GM21526 (cell line): ENCODE measurements at regions not wholly inside any gene's neighbourhood (a gene's known extent, or its start where the extent isn't known, plus 50 kb on each side); places are given as distances from the start of the nearest gene placed in this dataset.
"Not testable (repeated sequence)": the region's sequence is repeated elsewhere in the genome, so short reads cannot be mapped to it uniquely, and the experiment has no call there.

Source experiments
- ATAC-seq: cut with Tn5 transposase; IDR thresholded peaks from one replicate; pipeline ENCODE4 v1.9.1; 2021; ENCODE audit warnings: moderate library complexity; ENCODE audit not compliant: unreplicated experiment, low FRiP score

- ATAC-seq: no peak
These were observed 1994.3 kb downstream of the MRPL39 start for GRCh38 chr21:23613014-23613413.

- no peak for ATAC-seq
These were observed 1995.1 kb downstream of the MRPL39 start for GRCh38 chr21:23612210-23612609.

GRCh38 chr21:23607782-23608431, 1999.4 kb downstream of the MRPL39 start:
- no peak for ATAC-seq

DNA sequence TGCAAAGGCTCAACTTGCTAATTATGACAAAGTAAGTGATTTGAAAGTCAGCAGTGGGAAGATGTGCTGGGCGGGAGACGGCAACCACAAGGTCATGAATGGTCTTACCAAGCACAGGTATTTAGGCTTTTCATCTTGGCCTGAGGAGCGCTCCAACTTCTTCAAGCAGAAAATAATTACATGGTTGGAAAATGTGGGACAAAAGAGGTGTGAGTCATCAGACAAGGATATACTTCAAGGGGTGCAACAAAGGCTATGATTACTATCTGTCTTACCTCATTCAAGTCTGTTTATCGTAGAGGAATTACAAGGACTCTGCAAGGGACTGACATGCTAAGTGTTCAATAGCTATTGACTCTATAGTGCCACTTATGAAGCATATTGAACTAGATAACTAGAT, 2005.7 kb downstream of the MRPL39 start:
- no peak for ATAC-seq

- no peak for ATAC-seq
These were observed 2013.7 kb downstream of the MRPL39 start for GRCh38 chr21:23593582-23593981.

DNA sequence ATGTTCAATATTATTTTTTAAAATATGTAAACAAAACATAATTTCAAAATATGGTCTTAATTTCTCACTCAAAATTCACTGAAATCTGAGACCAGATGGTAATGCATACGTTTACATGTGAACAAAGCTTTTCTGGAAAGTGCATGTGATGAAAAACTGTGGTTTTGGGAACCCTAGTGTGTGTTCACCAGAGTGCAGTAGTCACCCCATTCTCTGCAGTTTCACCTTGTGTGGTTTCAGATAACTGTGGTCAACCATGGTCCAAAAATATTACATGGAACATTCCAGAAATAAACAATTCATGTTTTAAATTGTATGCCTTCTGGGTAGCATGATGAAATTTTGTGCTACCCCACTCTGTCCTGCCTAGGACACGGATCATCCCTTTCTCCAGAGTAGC, 2021.9 kb downstream of the MRPL39 start:
- ATAC-seq: no peak

GRCh38 chr21:23579573-23579972, 2027.7 kb downstream of the MRPL39 start:
- ATAC-seq: no peak

DNA sequence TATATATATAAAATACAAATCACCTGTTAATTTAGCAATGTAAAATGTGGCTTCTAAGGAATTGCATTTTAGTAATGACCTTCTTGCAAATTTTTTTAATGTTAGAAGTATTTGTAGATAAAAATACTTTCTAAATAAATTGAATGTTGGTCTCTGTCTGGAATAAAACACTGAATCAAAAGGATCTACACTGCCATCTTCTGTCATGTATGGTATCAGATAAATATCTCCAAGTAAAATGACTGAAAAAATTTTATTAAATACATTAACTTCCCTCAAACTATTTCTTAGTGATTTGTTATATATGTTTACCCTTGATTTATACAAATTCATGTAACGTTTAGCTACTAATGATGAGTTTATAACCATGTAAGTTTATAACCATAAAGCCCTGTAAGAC, 2029.3 kb downstream of the MRPL39 start:
- ATAC-seq: no peak

- ATAC-seq: no peak
These were observed 2032.3 kb downstream of the MRPL39 start for GRCh38 chr21:23574932-23575331.

- ATAC-seq: not testable (repeated sequence)
These were observed 2058.4 kb downstream of the MRPL39 start for GRCh38 chr21:23548924-23549323.

- no peak for ATAC-seq
These were observed 2063.9 kb downstream of the MRPL39 start for GRCh38 chr21:23543333-23543732.

DNA sequence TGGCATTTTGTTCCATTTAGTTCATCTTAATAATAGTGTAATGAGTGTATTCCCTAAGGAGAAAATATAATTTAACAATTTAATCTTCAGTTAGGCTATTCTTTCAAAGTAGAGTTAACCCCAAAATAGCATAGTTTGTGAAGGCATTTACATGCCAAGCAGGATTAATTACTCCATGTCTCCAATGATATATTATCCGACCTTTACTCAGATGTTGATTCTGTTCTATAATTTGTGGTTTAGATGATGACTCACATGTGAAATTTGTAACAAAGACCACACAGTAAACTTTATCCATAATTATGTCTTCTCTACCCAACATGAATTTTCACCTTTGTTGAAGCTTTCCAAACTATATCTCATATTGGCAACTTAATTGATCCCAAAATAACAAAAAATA, 2065.2 kb downstream of the MRPL39 start:
- ATAC-seq: no peak

GRCh38 chr21:23541571-23541970, 2065.7 kb downstream of the MRPL39 start:
- no peak for ATAC-seq

DNA sequence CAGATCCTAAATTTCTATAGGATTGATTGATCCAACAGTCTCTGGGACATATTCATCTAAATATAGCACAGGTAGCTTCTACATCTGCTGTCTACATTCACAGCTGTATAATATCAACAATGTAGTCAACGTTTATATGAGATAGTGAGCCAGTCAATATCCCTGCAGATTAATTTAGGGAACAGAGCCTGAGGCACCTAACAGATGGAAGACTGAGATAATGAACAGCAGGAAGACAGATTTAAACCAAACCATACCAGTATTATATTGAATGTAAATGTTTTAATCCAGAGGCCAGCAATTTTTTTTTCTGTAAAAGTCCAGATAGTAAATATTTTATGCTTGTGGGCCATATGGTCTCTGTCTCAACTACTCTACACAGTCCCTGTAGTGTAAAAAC, 2072.4 kb downstream of the MRPL39 start:
- no peak for ATAC-seq

DNA sequence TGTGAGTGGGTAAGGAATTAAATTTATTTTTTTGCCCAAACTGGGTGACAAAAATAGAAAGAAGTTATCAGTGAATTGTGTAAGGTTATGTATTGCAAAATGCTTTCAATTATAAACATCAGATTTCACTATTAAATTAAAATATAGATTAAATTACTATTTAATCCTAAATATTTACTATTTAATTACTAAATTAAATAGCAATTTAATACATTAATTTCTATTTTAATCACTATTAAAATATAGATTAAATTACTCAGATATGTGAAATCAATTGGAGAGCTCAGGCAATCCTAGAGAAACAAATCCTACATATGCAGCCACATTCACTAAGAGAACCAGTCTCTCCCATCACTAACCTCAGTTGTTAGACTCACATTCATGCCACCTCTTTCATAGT, 2075.8 kb downstream of the MRPL39 start:
- no peak for ATAC-seq

- ATAC-seq: no peak
These were observed 2082.6 kb downstream of the MRPL39 start for GRCh38 chr21:23524685-23525084.

GRCh38 chr21:23522751-23523150, 2084.5 kb downstream of the MRPL39 start:
- no peak for ATAC-seq

DNA sequence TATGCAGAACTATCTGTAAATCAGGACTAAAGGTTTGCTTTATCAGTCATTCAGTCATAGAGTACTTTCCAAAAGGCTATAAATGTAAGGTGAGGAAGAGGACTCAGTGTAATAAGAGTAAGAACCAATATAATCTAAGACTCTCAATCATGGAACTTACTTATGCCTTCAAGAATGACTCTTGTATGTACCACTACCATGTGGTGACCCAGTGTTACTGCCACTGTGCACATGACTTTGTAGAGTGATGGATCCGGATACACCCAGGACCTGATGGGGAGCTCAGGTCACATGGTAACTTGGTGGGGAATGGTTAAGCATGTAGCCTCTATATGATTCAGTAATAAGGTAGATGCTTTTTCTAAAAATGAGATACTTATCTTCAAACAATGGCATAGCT, 2099.8 kb downstream of the MRPL39 start:
- ATAC-seq: no peak

DNA sequence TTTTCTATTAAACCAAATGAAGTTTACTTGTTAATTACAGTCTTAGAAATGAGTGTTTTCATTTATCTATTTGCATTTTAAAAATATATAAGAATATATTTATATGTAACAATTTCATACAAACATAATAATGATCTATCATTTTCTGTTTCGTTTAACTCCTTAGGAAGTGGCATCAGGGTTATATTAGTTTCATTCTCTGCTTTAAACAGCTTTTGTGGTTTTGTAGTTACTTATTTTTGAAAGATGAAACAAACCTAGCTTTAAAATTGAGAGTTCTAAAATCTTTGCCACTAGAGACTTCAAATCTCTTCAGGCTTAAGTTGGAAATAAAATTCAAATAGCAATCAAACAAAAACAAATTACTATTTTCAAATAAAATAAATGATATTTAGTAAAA, 2110.6 kb downstream of the MRPL39 start:
- peak; percentile 68 for ATAC-seq

DNA sequence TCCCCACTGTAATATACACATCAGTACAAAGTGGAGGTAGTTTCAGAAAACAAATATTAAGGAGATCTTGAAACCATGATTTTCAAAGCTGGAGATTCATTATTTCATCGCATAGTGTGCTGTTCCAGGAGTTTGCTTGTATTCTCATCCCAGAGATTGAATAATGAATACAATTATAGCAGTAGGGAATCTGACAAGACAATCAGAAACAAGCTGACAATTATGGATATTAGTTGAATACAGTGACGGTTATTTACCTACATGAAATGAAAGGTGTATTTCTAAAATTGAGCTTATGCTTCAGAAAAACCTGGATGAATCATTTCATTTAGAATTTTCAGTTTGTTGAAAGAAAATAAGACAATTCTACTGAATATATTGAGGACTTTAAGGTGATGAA, 2119.0 kb downstream of the MRPL39 start:
- ATAC-seq: no peak

GRCh38 chr21:23480591-23481270, 2126.6 kb downstream of the MRPL39 start:
- ATAC-seq: no peak

DNA sequence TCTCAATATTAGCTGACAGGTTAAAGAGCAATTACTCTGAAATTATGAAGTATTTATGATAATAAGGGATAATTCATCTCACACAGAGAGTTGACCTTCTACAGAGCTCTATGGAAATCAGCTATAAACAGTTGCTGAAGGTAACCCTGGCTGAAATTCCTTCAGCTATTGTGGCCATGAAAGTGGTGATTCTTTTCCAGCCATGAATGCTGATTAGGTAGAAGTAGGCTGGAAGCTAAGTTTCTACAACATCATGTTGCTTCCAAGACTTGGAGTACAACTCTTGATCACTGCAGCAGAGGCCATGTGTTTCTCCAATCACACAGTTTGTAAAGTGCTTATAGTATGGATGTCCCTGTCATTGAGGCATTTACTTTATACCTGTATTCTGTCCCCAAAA, 2128.9 kb downstream of the MRPL39 start:
- no peak for ATAC-seq
